Stimulated activated CD4-positive, alpha-beta T cell treated with anti-CD3 and anti-CD28 coated beads, Interleukin-15, amount 100 ng/mL, for 1 hour (primary cell): ENCODE measurements at regions not wholly inside any gene's neighbourhood (a gene's known extent, or its start where the extent isn't known, plus 50 kb on each side); places are given as distances from the start of the nearest gene placed in this dataset.

Source experiments
- DNase-seq, 2 donors: peaks; one replicate each; pipeline ENCODE4 v3.0.0-alpha.2; 2020; ENCODE audit warnings: low read depth in 1 of 2, low spot score in 1 of 2

GRCh38 chr14:101380940-101381339 is 180.4 kb upstream of the DIO3 start:
- DNase-seq: no peak

- DNase-seq: no peak
Measured at GRCh38 chr14:101383737-101384338, 177.5 kb upstream of the DIO3 start.

- DNase-seq: no peak
Measured at GRCh38 chr14:101394374-101394773, 166.9 kb upstream of the DIO3 start.

GRCh38 chr14:101395779-101396178 is 165.5 kb upstream of the DIO3 start:
- DNase-seq: no peak

GRCh38 chr14:101397206-101397605 is 164.1 kb upstream of the DIO3 start:
- DNase-seq: no peak

- no peak for DNase-seq
Measured at GRCh38 chr14:101398011-101398410, 163.3 kb upstream of the DIO3 start.

- DNase-seq: no peak
Measured at GRCh38 chr14:101399737-101400517, 161.4 kb upstream of the DIO3 start.

GRCh38 chr14:101400830-101401229 is 160.5 kb upstream of the DIO3 start:
- no peak for DNase-seq

GRCh38 chr14:101402936-101403660 is 158.2 kb upstream of the DIO3 start:
- DNase-seq: no peak

- DNase-seq: no peak
Measured at GRCh38 chr14:101404426-101405170, 156.7 kb upstream of the DIO3 start.

- no peak for DNase-seq
Measured at GRCh38 chr14:101405171-101405883, 156.0 kb upstream of the DIO3 start.

GRCh38 chr14:101406921-101407320 is 154.4 kb upstream of the DIO3 start:
- DNase-seq: no peak

- DNase-seq: no peak
Measured at GRCh38 chr14:101407328-101407727, 154.0 kb upstream of the DIO3 start.

GRCh38 chr14:101408077-101408831 is 153.0 kb upstream of the DIO3 start:
- DNase-seq: no peak

- DNase-seq: no peak
Measured at GRCh38 chr14:101409006-101409543, 152.2 kb upstream of the DIO3 start.

- DNase-seq: no peak
Measured at GRCh38 chr14:101410126-101410525, 151.2 kb upstream of the DIO3 start.

GRCh38 chr14:101411151-101411550 is 150.1 kb upstream of the DIO3 start:
- no peak for DNase-seq

- no peak for DNase-seq
Measured at GRCh38 chr14:101411779-101412178, 149.5 kb upstream of the DIO3 start.

- DNase-seq: no peak
Measured at GRCh38 chr14:101412739-101413138, 148.6 kb upstream of the DIO3 start.

GRCh38 chr14:101417434-101417833 is 143.9 kb upstream of the DIO3 start:
- DNase-seq: no peak
